Stomach (tissue), 4 donors: ENCODE measurements at regions not wholly inside any gene's neighbourhood (a gene's known extent, or its start where the extent isn't known, plus 50 kb on each side); places are given as distances from the start of the nearest gene placed in this dataset.

Experiments
- POLR2A ChIP-seq, 4 donors: fragments of 450-650 bp; IDR thresholded peaks; one replicate each; pipeline ENCODE4 v1.6.1; 2016; ENCODE audit warnings: antibody characterized with exemption in 4 of 4, control low read depth in 2 of 4, mild to moderate bottlenecking in 1 of 4, moderate library complexity in 1 of 4
- POLR2AphosphoS5 ChIP-seq, 3 donors: sonication (generic); formaldehyde crosslinking; IDR thresholded peaks; one replicate each; pipeline ENCODE4 v1.6.1; 2016; ENCODE audit warnings: antibody characterized with exemption in 3 of 3

DNA sequence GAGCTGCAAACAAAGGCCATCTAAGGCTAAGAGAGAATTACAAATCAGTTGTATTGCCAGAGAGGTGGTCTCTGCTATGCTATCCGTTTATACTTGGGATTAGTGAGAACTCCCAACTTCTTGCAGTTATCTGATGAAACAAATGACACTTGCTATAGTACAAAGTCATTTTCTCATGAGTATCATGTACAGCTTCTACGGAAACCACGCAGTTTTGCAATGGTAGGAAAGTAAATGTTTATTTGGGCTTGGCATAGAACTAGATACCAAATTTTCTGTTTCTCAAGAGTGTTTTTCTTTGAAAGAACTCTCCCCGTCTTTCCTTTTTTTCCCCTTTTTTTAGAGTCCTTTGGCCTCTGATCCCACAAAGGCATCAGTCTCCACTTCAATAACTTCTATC is 128.2 kb upstream of the ENPEP start:
- TF ChIP-seq POLR2A (IDR thresholded peaks at IDR 0.05) (no peak), POLR2AphosphoS5 (IDR thresholded peaks at IDR 0.05) (no peak)
